Small intestine (tissue), 7 donors: ENCODE measurements at regions not wholly inside any gene's neighbourhood (a gene's known extent, or its start where the extent isn't known, plus 50 kb on each side); places are given as distances from the start of the nearest gene placed in this dataset.

ENCODE experiments used
- DNase-seq, 2 donors: peaks; one replicate each; pipeline versions ENCODE4 v3.0.0 to v3.0.0-alpha.2; 2013
- FAIRE-seq: peaks from 2 replicates; lab custom pipeline; 2012; peaks lifted over from hg19 to GRCh38; lab: Jason Lieb, UNC
- H3K27ac ChIP-seq, 3 donors: one replicate each; pipeline ENCODE4 v1.5.1; 2013; ENCODE audit warnings: low read length in 2 of 3, mild to moderate bottlenecking in 2 of 3, control low read depth in 1 of 3, inconsistent platforms in 1 of 3, low read depth in 1 of 3, moderate library complexity in 1 of 3
- H3K27me3 ChIP-seq, 3 donors: one replicate each; pipeline ENCODE4 v1.6.1; 2013; ENCODE audit warnings: low read length in 3 of 3, inconsistent platforms in 1 of 3; ENCODE audit not compliant: control insufficient read depth in 3 of 3, insufficient read depth in 3 of 3
- H3K36me3 ChIP-seq, 3 donors: one replicate each; pipeline ENCODE4 v1.6.1; 2013; ENCODE audit warnings: low read length in 3 of 3, inconsistent platforms in 1 of 3, low read depth in 1 of 3, mild to moderate bottlenecking in 1 of 3, moderate library complexity in 1 of 3; ENCODE audit not compliant: control insufficient read depth in 3 of 3, insufficient read depth in 2 of 3
- H3K4me1 ChIP-seq, 3 donors: one replicate each; pipeline ENCODE4 v1.6.1; 2013; ENCODE audit warnings: low read length in 2 of 3, inconsistent platforms in 1 of 3, low read depth in 1 of 3, mild to moderate bottlenecking in 1 of 3, moderate library complexity in 1 of 3; ENCODE audit not compliant: control insufficient read depth in 3 of 3, insufficient read depth in 2 of 3
- H3K4me3 ChIP-seq, 3 donors: one replicate each; pipeline ENCODE4 v1.5.1; 2013; ENCODE audit warnings: low read length in 3 of 3, control low read depth in 1 of 3, inconsistent platforms in 1 of 3, low read depth in 1 of 3, mild to moderate bottlenecking in 1 of 3, moderate library complexity in 1 of 3
- H3K9me3 ChIP-seq, 2 donors: one replicate each; pipeline ENCODE4 v1.6.1; 2013; ENCODE audit warnings: low read depth in 1 of 2, low read length in 1 of 2; ENCODE audit not compliant: control insufficient read depth in 2 of 2, insufficient read depth in 1 of 2
- WGBS, 3 donors: extraction: QIAGEN DNeasy Blood & Tissue Kit; methylation state at CpG; one replicate each; pipeline ENCODE4 v1.1.7; 2013; 5-methylcytosine and 5-hydroxymethylcytosine counted together
- donor health status: healthy with polysubstance abuse.
- donor health status: control.
- donor health status: control.
- donor health status: Bipolar disorder and iron deficiency.
- donor health status: healthy.

- Histone ChIP-seq H3K4me1 (peaks cover 0 to 4% (median 0%) of the 10 kb centered on the region in 3 donors), H3K36me3 (no peaks in the 10 kb centered on the region), H3K4me3 (peak overlapping the region in 1 of 3 donors; percentile 18), H3K27me3 (no peaks in the 10 kb centered on the region), H3K9me3 (peaks cover 0 to 8% of the 10 kb centered on the region in 2 donors), H3K27ac (no peak overlapping the region)
- peak; percentile 37 to 62 for DNase-seq
- WGBS, 3 donors, result 23 to 58% (median 36%) methylated on average over 6 of the region's 6 CpGs
- FAIRE-seq, result no peak
Observed at GRCh38 chr14:38868399-38869290, 234.4 kb downstream of the SEC23A start.

GRCh38 chr14:38867561-38868150 is 235.4 kb downstream of the SEC23A start:
- peak; percentile 76 to 88 for DNase-seq
- FAIRE-seq, result peak; percentile 26
- WGBS, 3 donors, result 31 to 33% (median 32%) methylated on average over 5 of the region's 5 CpGs

GRCh38 chr14:38866461-38866860 is 236.6 kb downstream of the SEC23A start:
- no peak for FAIRE-seq
- Histone ChIP-seq H3K27ac (no peak overlapping the region), H3K27me3 (no peaks in the 10 kb centered on the region), H3K36me3 (no peaks in the 10 kb centered on the region), H3K9me3 (peaks cover 0 to 11% of the 10 kb centered on the region in 2 donors), H3K4me3 (no peak overlapping the region), H3K4me1 (peaks cover 0 to 4% (median 0%) of the 10 kb centered on the region in 3 donors)
- WGBS, 3 donors, result 51 to 55% (median 52%) methylated on average over 4 of the region's 4 CpGs
- DNase-seq, result peak in 1 of 2 donors; percentile 31

More at GRCh38 chr14:38867561-38868150, 235.4 kb downstream of the SEC23A start:
- peaks cover 0 to 11% of the 10 kb centered on the region in 2 donors for H3K9me3 ChIP-seq
- no peak overlapping the region for H3K4me3 ChIP-seq
- no peak overlapping the region for H3K27ac ChIP-seq
- H3K36me3 ChIP-seq, result no peaks in the 10 kb centered on the region
- H3K27me3 ChIP-seq, result no peaks in the 10 kb centered on the region
- H3K4me1 ChIP-seq, result peaks cover 0 to 4% (median 0%) of the 10 kb centered on the region in 3 donors

- H3K4me1 ChIP-seq, result no peaks in the 10 kb centered on the region
- no peak overlapping the region for H3K4me3 ChIP-seq
- FAIRE-seq (no peak), DNase-seq (no peak)
- H3K27me3 ChIP-seq, result no peaks in the 10 kb centered on the region
- H3K27ac ChIP-seq, result no peak overlapping the region
- 96 to 100% (median 97%) methylated on average over 1 of the region's 1 CpG for WGBS, 3 donors
- peaks cover 0 to 11% of the 10 kb centered on the region in 2 donors for H3K9me3 ChIP-seq
- no peaks in the 10 kb centered on the region for H3K36me3 ChIP-seq
Observed at GRCh38 chr14:38862366-38862765, 240.7 kb downstream of the SEC23A start.

- FAIRE-seq (no peak), DNase-seq (no peak)
- Histone ChIP-seq H3K36me3 (no peaks in the 10 kb centered on the region), H3K27ac (no peak overlapping the region), H3K27me3 (no peaks in the 10 kb centered on the region), H3K9me3 (peaks cover 0 to 11% of the 10 kb centered on the region in 2 donors), H3K4me3 (no peak overlapping the region), H3K4me1 (no peaks in the 10 kb centered on the region)
- 80 to 89% (median 81%) methylated on average over 1 of the region's 1 CpG for WGBS, 3 donors
Observed at GRCh38 chr14:38860530-38860929, 242.5 kb downstream of the SEC23A start.

- no peaks in the 10 kb centered on the region for H3K27me3 ChIP-seq
- FAIRE-seq (no peak), DNase-seq (no peak)
- no peaks in the 10 kb centered on the region for H3K4me1 ChIP-seq
- H3K36me3 ChIP-seq, result no peaks in the 10 kb centered on the region
- H3K27ac ChIP-seq, result no peak overlapping the region
- no peaks in the 10 kb centered on the region for H3K9me3 ChIP-seq
- H3K4me3 ChIP-seq, result no peak overlapping the region
Observed at GRCh38 chr14:38856798-38857197, 246.2 kb downstream of the SEC23A start.

GRCh38 chr14:38855513-38855912 is 247.5 kb downstream of the SEC23A start:
- Histone ChIP-seq H3K27me3 (no peaks in the 10 kb centered on the region), H3K27ac (no peak overlapping the region), H3K36me3 (no peaks in the 10 kb centered on the region), H3K4me3 (no peak overlapping the region), H3K9me3 (no peaks in the 10 kb centered on the region), H3K4me1 (no peaks in the 10 kb centered on the region)
- WGBS, 3 donors, result 51 to 71% (median 60%) methylated on average over 2 of the region's 2 CpGs
- FAIRE-seq (no peak), DNase-seq (no peak)

- Histone ChIP-seq H3K27me3 (no peaks in the 10 kb centered on the region), H3K4me1 (no peaks in the 10 kb centered on the region), H3K9me3 (no peaks in the 10 kb centered on the region), H3K36me3 (no peaks in the 10 kb centered on the region), H3K27ac (no peak overlapping the region), H3K4me3 (no peak overlapping the region)
- DNase-seq, result no peak
- 73 to 82% (median 77%) methylated on average over 3 of the region's 3 CpGs for WGBS, 3 donors
- FAIRE-seq, result no peak
Observed at GRCh38 chr14:38851111-38851510, 251.9 kb downstream of the SEC23A start.
